CD4-positive, alpha-beta T cell treated with Interleukin-21 for 1 hour (primary cell): ENCODE measurements at regions not wholly inside any gene's neighbourhood (a gene's known extent, or its start where the extent isn't known, plus 50 kb on each side); places are given as distances from the start of the nearest gene placed in this dataset.

Experiments
- DNase-seq: peaks from one replicate; pipeline ENCODE4 v3.0.0-alpha.2; 2020

- no peak for DNase-seq
Measured at GRCh38 chr12:125440399-125440798, 375.2 kb downstream of the AACS start.

- no peak for DNase-seq
Measured at GRCh38 chr12:125443341-125443740, 378.1 kb downstream of the AACS start.

DNA sequence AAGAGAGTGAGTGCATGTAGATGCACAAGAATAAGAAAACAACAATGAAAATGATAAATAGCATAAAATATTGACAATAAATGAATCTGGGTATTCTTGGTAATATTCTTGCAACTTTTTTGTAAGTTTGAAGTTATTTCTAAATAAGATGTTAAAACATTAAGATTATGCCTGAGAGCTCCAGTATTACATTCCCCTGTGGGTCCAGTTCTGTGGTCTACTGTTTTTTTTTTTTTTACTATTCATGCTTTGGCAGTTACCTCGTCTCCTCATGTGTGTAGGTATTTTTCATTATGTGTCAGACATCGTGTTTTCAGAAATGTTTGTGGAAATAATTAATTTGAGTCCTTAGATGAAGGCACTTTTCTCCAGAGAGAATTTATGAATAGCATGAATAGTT, 386.2 kb downstream of the AACS start:
- DNase-seq = no peak

- no peak for DNase-seq
Measured at GRCh38 chr12:125453751-125454150, 388.5 kb downstream of the AACS start.

DNA sequence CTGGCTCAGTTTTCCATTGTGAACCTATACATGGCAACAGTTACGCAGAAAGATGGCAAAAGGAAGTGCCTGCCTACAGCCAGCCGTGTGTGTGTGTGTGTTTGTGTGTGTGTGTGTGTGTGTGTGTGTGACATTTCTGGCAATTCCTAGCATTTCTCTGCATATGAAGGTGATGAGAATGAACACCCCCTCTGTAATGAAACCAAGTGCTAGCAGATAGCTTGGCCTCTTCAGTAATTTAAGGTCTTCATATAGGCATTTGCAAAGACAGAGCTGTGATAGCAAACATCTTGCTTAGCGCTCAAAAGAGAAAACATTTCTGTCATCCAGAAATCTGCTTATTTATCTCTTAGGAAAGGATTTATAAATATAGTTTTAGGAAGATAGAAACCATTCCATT, 389.1 kb downstream of the AACS start:
- no peak for DNase-seq

GRCh38 chr12:125454786-125455480, 389.7 kb downstream of the AACS start:
- DNase-seq = no peak

- no peak for DNase-seq
Measured at GRCh38 chr12:125455556-125455955, 390.3 kb downstream of the AACS start.

GRCh38 chr12:125458552-125459268, 393.5 kb downstream of the AACS start:
- no peak for DNase-seq

GRCh38 chr12:125461831-125462230, 396.6 kb downstream of the AACS start:
- no peak for DNase-seq

DNA sequence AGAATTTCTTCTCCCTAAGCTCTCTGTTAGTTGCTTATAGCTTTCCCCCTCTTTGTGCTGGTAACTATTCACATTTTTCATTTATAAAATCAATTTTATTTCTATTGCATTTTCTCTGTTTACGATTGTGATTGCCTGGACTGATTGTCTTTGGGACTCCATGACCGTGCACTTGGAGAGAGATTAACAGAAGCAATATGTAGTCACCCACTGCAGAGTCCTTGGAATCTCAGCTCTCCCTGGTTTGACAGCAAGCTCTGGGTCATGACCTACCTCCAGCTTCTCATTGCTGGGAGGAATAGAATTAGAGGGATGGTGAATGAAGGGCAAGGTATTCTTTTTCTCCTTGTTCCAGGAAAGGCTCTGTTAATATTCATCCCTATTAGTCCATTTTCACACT, 398.2 kb downstream of the AACS start:
- no peak for DNase-seq

- no peak for DNase-seq
Measured at GRCh38 chr12:125467363-125467762, 402.1 kb downstream of the AACS start.

GRCh38 chr12:125469683-125470082, 404.4 kb downstream of the AACS start:
- DNase-seq = no peak

DNA sequence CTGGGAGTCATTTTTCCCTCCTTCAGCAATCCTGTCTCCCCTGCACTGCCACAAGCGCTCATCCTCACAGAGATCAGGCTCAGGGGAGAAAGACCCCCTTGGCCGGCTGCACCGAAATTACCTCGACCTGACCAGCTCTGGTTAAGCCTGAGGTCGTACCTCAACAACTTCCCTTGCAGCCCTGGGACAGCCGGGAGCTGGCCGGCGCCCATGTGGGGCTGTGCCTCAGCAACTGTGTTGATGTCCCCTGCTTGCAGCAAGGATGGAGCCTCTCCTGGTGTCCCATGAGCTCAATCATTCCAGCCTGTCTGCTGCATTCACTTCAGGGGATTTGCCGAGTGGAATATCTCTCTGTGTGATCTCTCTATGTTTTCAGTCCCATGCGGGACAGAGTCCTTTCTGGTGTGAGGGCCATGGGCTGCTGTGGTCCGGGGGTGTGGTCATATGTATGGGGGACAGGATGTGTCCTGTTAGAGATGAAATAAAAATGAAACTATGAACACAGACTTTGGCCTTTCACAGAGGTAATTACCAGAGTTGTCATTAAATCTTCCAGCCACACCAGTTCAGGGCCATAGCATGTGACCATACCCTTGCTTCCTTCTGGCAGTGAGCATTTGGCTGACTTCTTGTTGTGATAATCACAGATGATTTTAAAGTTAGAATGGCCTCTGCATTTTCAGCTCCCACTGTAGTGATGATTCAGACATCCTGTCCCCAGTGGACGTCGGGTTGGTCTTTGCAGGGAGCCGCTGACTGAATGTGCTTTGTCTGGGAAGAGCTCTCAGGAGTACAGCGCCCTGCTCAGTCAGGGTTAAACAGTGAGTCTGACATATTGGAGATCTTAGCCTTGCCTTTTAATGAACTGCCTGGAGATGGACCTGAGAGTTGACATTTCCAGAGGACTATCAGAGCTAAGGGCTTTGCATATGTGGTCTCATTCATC, 405.9 kb downstream of the AACS start:
- DNase-seq = no peak

- no peak for DNase-seq
Measured at GRCh38 chr12:125473501-125473900, 408.3 kb downstream of the AACS start.

- no peak for DNase-seq
Measured at GRCh38 chr12:125487336-125487735, 422.1 kb downstream of the AACS start.

DNA sequence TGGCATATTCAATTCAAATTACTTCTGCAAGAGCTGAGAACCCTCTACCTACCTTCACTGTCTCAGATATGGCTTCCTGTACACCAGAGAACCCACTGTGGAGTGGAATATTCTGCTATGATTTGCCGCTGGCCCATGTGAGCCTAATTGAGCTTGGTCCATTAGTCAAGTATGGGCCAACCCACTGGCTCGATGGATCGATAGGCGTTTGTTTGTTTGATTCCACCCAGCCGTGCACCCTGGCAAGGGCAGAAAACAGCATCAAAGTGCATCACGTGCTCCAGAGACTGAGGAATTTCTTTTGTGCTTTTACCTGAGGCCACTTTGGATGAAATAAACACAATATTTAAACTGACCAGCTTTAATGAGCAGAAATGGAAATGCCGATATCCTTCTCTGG, 426.3 kb downstream of the AACS start:
- DNase-seq = no peak

DNA sequence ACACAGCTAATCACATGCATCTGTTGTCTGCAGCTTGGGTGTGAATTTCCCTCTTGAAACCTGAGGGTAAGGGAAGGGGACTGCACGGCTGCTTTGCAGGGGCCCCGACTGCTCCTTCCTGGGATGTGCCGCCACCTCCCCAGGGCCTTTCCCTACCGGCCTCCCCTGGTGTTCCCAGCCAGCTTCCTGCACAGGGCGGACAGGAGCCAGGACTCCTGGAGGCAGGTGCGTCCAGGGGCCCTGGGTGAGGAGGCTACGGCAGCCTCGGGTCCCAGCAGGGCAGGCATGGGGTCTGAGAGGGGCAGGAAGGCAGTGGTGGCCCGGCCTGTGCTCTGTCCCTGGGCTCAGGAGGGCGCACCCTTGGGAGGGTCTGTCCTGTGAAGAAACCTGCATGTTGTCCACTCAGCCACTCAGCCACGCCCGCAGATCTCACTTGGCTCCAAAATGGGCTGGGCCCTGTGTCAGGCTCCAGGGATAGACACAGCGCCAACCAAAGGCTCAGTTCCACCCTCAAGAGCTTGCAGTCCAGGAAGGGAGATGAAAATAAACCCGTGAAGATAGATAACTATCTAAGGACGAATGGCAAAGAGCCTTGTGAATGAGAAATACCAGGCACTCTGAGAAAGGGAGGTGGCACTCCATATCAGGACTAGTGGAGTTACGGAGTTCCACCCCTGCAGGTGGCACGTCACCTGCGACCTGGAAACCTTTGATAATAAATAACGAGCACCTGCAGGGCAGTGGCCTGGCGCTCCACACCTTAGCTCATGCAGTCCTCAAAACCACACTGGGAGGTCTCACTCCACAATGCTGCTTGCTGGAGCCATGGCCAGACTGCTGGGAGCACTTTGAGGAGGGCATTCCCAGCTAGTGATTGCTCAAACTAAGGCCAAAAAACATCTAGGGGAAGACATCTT, 427.4 kb downstream of the AACS start:
- DNase-seq = no peak

DNA sequence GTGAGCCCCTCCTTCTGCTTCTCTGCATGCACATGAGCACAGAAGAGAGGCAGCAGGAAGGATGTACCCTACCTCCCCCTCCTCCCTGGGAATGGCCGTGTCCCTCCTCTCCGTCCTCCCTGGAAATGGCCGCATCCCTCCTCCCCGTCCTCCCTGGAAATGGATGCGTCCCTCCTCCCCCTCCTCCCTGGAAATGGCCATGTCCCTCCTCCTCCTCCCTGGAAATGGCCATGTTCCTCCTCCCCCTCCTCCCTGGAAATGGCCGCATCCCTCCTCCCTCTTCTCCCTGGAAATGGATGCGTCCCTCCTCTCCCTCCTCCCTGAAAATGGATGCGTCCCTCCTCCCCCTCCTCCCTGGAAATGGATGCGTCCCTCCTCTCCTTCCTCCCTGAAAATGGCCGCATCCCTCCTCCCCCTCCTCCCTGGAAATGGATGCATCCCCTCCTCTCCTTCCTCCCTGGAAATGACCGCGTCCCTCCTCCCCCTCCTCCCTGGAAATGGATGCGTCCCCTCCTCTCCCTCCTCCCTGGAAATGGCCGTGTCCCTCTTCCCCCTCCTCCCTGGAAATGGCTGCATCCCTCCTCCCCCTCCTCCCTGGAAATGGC, 428.6 kb downstream of the AACS start:
- DNase-seq = no peak

GRCh38 chr12:125503128-125503527, 437.9 kb downstream of the AACS start:
- DNase-seq = no peak

DNA sequence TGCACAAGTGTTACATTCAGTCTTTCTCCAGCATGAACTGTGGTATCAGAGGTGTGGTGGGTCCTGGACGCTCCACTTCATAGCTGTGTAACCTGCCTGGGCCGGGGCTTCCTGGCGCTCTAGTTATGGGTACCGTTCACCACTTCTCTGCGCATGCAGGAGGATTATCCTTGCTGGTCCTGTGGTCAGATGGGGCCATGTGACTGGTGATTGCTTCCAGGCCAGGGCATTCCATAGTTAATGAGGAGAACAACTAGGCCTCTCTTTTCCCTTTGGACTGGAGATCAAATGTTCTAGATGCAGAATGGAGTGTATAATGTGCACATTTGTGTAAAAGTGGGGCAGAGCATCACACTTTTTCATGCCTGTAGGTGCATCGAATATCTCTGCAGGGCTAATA, 444.0 kb downstream of the AACS start:
- no peak for DNase-seq

DNA sequence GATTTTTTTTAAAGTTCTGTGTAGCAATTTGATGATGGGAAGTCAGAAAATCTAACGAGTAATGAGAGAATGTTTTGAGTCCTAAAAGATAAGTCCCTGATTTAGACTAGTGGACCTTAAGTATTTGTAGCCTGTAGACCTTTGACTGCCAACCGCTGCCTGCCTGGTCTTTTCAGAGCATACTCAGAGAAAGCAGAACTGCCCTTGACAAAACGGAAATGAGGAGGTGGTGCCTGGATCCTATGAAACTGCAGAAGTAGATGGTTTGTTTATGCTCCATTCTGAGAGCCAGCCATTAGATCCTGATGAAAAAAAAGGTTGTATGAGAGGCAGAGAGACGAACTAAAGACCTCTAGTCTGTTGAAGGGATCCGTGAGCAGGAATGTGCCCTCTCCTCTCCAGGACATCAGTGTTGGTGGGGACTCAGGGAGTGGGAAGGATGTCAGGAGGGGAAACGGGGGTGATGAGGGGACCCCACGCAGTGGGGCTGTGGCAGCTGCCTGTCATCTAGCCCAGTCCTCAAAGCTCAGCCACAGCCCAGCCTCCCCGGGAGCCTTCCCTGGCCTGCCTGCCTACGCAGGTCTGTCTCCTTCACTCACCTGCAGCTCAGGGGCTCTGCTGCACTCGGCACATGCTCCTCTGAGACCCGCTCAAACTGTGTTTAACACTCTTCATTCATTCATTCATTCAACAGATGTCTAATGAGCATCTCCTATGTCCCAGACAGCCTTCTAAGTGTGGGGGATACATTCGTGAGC, 447.5 kb downstream of the AACS start:
- DNase-seq = no peak
